NCI-H82 (cell line): ENCODE measurements at regions not wholly inside any gene's neighbourhood (a gene's known extent, or its start where the extent isn't known, plus 50 kb on each side); places are given as distances from the start of the nearest gene placed in this dataset.

ENCODE experiments used
- DNase-seq: peaks from one replicate; lab custom pipeline; 2025; lab: John Stamatoyannopoulos, UW

GRCh38 chr12:125677829-125678228, 612.6 kb downstream of the AACS start:
- no peak for DNase-seq

DNA sequence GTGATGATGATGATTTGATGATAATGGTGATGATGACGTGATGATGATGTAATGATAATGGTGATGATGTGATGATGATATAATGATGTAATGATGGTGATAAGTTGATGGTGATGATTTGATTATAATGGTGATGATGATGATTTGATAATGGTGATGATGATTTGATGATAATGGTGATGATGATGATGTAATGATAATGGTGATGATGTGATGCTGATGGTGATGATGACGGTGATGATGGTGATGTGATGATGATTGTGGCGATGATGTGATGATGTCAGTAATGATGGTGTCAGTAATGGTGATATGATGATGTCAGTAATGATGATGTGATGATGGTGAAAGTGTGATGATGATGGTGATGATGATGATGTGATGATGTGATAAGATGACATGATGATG, 613.4 kb downstream of the AACS start:
- no peak for DNase-seq

DNA sequence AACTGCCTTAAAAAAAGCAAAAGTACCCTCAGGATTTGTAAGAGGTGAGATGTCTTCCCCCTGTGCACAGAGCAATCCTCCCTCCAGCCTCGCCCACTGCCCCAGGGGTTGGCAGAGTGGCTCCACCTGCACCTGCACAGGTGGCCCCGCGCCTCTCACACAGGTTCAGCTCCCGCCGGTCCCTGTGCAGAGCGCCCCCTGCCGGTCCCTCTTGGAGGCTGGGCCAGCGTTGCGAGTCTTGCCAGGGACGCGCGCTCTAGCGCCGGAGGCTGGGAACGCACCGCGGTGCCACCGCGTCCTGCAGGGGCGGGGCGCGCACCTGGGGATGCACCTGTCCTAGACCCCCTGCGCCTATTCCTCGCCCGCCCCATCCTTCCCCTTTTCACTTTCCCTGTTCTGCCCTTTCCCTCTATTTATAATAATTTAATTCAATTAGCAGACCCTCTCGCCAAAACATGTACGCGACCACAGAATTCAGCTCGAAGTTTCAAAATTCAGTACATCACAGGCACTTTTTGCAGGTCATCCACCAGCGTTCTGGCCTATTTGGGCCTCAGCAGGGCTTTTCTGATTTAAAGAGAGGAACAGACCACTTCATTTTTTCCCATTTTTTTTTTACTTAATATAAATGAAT, 618.6 kb downstream of the AACS start:
- peak; percentile 71 for DNase-seq

DNA sequence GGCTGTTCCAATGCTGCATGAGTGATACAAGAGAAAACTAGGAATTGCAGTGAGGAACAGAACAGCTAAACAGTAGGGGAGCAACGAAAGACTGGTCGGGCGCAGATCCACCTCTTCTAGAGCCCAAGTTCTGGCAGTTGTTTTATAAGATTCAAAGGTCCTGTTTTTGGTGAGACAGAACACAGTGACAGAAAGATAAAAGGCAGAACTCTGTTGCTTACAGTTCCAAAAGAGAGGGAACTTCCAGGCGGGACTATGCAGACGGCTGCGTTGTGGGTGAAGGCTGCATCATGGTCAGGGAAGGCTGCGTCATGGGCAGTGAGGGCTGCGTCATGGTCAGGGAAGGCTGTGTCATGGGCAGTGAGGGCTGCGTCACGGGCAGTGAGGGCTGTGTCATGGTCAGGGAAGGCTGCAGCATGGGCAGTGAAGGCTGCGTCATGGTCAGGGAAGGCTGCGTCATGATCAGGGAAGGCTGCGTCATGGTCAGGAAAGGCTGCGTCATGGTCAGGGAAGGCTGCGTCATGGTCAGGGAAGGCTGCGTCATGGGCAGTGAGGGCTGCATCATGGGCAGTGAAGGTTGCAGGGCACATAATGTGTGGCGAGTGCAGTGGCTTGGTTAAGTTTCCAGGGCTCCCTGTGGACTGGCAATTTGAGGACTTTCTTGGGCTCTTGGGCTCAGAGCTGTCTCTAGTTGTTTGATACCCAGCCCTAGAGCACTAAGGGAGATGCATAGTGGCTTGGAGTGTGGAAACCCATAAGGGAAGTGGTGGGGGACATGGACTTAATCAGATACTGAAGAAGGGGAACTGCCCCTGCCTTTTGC, 619.9 kb downstream of the AACS start:
- DNase-seq, result no peak

DNA sequence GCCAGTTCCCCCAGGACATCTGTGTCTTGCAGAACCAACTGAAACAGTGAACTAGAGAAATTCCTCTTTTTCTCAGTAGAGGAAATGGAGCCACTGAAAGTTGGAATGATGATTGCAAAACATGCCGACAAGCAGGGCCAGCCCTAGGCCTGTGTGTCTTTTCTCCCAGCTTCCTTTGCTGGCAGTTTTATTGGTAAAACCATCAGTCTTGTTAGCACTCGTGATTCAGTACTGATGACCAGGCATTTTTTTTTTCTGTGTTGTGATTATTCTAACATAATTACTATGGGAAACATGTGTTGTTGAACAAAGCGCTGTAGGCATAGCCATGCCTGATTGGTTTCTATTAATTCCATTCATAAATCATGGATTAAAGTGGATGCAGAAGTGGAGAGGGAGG, 620.7 kb downstream of the AACS start:
- DNase-seq, result no peak

DNA sequence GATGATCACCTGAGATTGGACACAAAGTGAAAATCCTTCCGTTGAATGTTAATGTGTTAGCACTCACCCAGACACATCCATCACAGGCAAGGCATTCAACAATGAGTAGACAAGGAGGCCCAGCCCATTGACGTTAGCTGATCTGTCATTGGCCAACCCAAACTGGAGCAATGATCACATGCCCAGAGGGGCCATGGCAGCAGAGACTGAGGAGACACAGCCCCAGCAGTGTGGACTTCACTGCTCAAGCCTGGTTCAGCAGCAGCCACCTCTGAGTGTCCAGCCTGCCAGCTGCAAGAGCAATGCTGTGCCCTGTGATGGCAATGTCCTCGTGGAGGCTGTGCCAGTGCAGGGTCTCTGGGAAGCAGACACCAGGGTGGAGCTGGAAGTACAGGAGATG, 622.2 kb downstream of the AACS start:
- no peak for DNase-seq

GRCh38 chr12:125687820-125688219, 622.6 kb downstream of the AACS start:
- DNase-seq, result no peak

- DNase-seq, result no peak
These were observed 623.0 kb downstream of the AACS start for GRCh38 chr12:125688223-125688622.

DNA sequence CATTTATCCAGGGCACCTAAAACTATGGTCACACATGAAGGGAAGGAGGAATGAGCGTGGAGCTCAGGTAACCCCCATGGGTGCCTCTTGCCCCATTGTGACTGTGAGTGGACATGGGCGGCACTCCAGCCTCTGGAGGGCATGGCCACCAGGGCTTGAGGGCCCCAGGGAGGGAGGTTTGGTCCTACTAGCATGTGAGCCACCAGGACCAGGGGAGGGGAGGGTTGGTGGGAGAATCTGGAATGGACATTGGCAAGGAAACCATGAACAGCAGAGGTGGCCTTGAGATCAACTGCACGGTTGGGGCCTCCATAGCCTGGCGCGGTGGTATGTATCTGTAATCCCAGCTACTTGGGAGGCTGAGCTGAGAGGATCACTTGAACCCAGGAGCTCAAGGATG, 623.6 kb downstream of the AACS start:
- DNase-seq, result no peak

- no peak for DNase-seq
These were observed 624.6 kb downstream of the AACS start for GRCh38 chr12:125689576-125690410.

DNA sequence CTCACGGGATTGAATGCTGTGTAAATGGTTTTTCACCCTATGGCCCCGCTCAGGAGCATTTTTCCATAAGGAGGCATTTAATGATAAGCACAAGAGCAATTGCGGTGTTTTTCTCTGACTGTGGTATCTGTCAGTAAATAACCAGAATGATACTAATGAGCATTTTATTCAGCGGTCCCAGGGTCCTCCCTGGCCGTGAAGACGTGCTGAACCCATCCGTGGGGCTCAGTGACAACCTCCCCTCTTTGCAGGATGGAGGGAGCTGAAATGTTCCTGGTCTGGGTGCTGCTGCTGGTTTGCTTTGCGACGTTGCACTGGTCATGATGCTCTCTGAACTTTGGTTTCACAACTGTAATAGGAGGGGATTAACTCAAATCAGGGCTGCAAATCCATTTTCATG, 625.6 kb downstream of the AACS start:
- no peak for DNase-seq

DNA sequence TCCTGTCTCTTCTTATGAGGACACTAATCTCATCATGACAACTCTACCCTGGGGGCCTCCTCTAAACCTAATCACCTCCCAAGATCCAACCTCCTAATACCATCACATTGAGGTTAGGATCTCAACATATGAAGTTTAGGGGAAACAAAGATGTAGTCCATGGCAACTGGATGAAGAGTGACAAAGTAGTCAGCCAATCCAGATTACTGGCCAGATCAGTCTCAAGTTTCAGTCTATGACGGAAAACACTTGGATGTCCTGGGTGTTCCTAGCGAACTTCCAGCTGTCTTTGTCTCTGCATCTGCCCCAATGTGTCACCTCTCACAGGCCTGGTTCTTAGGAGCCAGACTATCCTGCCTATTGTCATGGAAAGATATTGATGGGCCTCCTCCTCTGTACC, 630.8 kb downstream of the AACS start:
- peak; percentile 4 for DNase-seq

DNA sequence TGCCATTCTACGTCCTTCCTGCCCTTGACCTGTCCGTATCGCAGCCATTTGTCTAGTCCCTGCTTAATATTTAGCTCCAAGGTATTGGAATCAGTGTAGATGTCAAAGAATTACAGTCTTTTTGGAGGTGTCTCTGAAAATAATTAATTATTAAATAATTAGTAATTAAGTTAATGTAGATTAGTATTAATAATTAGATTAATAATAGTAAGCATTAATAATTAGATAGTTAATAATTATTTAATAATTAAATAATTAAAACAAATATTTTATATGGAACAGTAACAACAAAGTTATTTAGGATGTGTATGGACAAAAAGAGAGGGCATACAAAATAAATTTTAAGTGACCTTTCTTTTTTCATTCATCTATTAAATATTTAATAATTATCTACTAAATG, 639.6 kb downstream of the AACS start:
- DNase-seq, result no peak

- DNase-seq, result no peak
These were observed 655.7 kb downstream of the AACS start for GRCh38 chr12:125720961-125721360.

- peak; percentile 8 for DNase-seq
These were observed 668.9 kb downstream of the AACS start for GRCh38 chr12:125734137-125734536.

GRCh38 chr12:125738211-125738610, 673.0 kb downstream of the AACS start:
- DNase-seq, result no peak

DNA sequence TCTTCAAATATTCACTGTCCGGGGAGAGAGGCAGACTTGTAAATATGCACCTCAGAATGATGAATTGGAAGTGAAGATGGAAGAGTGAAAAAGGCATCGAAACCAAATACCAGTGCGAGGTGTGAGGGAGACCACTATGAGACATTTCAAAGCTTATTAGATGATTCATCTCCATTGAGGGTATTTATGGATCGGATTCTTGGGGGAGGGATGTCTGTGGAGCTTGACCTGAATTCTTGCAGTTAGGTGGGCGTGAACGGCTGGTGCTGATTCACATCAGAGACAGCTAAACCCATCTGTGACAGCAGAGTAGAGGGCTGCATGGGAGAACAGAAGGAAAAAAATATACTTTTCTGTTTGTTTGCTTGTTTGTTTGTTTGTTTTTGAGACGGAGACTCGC, 677.2 kb downstream of the AACS start:
- DNase-seq, result no peak

DNA sequence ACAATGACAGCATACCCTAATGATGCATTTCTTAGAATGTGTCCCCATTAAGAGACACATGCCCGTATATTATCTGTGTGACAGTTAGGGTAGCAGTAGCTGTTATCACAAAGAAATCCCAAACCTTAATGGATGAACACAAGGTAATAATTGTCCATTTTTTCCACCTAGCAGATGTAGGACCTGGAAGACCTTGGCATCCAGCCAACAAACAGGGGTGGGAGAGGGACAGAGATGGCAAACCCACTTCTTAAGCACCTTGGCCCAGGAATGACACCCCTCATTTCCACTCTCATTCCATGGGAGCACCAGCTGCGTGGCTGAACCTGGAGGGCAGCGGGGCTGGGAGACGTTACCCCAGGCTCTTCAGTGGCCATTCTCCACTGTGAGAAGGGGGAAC, 679.0 kb downstream of the AACS start:
- DNase-seq, result peak; percentile 12

GRCh38 chr12:125755512-125755911, 690.3 kb downstream of the AACS start:
- DNase-seq, result no peak

- DNase-seq, result no peak
These were observed 700.9 kb downstream of the AACS start for GRCh38 chr12:125766091-125766490.

DNA sequence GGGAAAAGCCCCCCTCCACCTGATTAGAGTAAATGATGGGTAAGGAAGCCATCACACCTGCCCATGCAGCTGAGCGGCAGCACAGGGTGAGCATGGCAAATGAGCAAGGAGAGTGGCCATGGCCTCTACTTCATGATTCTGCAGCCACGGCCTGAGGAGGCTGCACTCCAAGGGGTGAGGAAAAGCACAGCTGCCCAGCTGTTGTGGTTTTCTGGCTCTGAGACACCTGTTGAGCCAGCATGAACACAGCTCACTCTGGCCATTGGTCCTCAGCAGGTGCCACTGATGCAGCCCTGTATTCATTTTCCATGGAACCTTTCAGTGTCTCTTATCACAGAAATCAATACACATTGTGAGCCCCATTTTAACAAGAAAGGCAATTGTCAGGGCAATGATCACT, 707.2 kb downstream of the AACS start:
- no peak for DNase-seq

DNA sequence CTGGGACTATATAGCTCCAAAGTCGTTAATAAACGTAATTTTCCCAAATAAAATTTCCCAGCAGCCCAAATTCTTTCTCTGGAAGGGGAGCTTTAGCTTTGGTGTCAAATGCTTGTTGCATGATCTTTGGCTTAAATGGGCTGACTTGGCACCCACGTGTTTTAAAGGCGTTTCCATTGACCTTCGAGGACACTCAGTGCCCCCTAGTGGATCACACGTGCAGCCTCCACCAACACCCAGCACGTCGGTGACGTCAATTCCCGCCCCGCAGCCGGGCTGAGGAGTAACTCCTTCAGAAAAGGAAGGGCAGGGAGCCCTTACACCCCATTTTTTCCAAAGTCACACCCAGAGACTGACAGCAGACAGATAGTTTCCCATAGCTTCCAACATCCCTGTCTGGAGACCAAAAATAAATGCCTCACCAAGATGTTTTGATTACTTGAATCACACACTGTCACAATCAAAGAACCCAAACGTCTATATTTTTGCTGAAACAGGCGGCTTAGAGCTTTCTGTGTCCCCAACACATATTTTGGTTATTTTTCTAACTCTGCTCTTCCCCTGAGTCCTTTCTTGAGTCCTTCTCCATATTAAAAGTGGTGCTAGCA, 707.9 kb downstream of the AACS start:
- DNase-seq, result peak; percentile 76
